ENCODE measurements at regions not wholly inside any gene's neighbourhood (a gene's known extent, or its start where the extent isn't known, plus 50 kb on each side); places are given as distances from the start of the nearest gene placed in this dataset.

DNA sequence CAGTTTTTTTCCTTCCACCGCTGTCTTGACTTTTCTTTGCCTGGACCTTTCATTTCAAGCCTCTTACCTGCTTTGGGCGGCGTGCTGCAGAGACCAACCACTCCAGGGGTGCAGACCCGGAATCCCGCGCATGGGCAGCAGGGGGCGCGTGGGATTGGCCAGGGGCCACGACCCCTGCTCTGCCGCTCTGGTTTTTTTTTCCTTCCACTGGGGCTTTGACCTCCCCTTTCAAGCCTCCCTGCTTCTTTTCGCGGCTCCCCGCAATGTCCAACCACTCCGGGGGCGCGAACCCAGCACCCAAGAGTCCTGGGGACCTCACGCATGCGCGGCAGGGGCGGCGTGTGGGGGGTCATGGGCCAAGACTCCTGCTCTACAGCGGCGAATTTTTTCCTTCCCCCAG, 325.1 kb downstream of the ALG10 start:
- peak; percentile 28 for DNase-seq

DNA sequence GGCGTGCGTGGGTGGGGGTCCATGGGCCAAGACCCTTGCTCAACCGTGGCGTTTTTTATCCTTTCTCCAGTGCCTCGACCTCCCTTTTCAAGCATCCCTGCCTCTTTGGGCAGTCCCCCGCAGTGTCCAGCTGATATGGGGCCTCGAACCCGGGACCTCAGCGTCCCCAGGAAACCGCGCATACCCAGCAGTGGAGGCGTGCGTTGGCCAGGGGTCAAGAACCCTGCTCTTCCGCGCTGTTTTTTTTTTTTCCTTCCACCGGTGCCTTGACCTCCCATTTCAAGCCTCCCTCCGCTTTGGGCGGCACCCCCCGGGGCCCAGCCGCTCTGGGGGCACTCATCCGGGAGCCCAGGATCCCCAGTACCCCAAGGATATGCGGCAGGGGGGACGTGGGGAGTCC, 325.8 kb downstream of the ALG10 start:
- no peak for DNase-seq

DNA sequence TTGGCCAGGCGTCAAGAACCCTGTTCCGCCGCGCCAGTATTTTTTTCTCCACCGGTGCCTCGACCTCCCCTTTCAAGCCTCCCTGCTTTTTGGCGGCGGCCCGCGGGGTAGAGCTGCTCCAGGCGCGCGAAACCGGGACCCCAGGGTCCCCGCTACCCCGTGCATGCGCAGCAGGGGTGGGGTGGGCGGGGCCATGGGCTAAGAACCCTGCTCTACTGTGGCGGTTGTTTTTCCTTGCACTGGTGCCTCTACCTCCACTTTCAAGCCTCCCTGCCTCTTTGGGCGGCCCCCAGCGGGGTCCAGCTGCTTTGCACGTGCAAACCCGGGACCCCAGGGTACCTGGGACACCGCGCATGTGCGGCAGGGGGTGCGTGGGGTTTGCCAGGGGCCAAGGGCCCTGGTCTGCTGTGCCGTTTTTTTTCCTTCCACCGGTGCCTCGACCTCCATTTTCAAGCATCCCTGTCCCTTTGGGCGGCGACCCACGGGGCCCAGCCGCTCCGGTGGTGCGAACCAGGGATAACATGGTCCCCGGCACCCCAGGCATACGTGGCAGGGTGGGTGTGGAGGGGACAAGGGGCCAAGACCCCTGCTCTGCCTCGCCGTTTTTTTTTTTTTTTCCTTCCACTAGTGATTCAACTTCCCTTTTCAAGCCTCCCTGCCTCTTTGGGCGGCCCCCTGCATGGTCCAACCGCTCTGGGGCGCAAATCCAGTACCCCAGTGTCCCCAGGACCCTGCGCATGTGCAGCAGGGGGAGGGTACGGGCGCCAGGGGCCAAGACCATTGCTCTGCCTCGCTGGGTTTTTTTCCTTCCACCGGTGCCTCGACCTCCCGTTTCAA, 326.8 kb downstream of the ALG10 start:
- DNase-seq = no peak

DNA sequence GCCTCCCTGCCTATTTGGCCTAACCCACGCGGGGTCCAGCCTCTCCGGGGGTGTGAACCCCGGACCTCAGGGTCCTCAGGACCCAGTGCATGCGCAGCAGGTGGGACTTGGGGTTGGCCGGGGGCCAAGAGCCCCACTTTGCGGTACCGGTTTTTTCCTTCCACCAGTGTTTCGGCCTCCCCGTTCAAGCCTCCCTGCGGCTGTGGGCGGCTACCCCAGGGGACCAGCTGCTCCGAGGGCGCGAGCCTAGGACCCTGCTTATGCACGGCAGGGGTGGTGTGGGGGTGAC, 327.3 kb downstream of the ALG10 start:
- no peak for DNase-seq

DNA sequence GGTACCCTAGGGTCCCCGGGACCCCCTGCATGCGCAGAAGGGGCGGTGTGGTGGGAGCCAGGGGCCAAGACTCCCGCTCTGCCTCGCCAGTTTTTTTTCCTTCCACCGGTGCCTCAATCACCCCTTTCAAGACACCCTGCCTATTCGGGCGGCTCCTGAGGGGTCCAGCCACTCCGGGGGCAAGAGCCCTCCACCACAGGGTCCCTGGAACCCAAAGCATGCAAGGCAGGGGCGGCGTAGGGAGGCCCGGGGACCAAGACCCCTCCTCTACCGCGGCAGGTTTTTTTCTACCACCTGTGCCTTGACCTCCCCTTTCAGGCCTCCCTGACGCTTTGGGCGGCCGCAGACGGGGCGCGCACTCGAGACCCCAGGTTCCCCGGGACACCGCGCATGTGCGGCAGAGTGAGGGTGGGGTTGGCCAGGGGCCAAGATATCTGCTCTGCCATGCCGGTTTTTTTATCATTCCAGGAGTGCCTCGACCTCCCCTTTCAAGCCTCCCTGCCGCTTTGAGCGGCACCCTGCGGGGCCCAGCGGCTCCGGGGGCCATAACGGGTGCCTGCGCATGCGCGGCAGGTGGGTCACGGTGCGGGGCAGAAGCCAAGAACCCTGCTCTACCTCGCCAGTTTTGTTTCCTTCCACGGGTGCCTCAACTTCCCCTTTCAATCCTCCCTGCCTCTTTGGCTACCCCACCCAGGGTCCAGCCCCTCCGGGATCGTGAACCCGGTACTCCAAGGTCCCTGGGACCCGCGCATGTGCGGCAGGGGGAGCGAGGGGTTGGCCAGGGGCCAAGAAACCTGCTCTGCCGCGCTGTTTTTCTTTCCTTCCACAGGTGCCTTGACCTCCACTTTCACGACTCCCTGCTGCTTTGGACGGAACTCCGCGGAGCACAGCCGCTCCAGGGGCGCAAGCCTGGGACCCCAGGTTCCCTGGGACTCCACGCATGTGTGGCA, 328.1 kb downstream of the ALG10 start:
- DNase-seq = no peak

DNA sequence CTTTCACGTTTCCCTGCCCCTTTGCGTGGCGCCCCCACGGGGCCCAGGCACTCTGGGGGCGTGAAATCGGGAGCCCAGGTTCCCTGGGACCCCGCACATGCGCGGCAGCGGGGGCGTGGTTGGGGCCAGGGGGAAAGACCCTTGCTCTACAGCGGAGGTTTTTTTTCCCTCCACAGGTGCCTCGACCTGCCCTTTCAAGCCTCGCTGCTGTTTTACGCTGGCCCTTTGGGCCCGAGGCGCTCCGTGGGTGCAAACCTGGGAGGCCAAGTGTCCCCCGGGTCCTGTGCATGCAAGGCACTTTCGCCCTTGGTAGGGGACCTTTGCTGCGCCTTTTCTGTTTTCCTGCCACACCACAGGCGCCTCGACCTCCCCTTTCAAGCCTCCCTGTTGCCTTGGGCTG, 329.8 kb downstream of the ALG10 start:
- no peak for DNase-seq

DNA sequence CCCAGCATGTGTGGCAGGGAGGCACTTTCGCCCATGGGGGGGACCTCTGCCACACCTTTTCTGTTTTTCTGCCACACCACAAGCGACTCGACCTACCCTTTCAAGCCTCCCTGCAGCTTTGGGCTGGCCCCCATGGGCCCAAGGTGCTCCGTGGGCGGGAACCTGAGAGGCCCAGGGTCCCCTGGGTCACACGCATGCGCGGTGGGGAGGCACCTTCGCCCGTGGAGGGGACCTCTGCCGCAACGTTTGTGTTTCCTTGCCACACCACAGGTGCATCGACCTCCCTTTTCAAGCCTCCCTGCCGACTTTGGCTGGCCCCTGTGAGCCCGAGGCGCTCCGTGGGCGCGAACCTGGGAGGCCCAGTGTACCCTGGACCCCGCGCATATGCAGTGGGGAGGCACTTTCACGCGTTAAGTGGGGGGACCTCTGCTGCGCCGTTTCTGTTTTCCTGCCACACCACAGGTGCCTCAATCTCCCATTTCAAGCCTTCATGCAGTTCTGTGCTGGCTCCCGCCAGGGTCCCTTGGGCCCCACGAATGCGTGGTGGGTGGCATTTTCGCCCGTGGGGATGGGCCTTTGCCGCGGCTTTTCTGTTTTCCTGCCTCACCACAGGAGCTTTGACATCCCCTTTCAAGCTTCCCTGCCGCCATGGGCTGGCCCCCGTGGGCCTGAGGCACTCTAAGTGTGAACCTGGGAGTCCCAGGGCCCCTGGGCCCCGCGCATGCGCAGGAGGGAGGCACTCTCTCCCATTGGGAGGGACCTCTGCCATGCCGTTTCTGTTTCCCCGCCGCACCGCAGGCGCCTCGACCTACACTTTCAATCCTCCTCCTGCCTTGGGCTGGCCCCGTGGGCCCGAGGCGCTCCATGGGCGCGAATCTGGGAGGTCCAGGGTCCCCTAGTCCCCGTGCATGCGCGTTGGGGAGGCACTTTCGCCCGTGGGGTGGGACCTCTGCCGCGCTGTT, 332.2 kb downstream of the ALG10 start:
- DNase-seq = no peak

DNA sequence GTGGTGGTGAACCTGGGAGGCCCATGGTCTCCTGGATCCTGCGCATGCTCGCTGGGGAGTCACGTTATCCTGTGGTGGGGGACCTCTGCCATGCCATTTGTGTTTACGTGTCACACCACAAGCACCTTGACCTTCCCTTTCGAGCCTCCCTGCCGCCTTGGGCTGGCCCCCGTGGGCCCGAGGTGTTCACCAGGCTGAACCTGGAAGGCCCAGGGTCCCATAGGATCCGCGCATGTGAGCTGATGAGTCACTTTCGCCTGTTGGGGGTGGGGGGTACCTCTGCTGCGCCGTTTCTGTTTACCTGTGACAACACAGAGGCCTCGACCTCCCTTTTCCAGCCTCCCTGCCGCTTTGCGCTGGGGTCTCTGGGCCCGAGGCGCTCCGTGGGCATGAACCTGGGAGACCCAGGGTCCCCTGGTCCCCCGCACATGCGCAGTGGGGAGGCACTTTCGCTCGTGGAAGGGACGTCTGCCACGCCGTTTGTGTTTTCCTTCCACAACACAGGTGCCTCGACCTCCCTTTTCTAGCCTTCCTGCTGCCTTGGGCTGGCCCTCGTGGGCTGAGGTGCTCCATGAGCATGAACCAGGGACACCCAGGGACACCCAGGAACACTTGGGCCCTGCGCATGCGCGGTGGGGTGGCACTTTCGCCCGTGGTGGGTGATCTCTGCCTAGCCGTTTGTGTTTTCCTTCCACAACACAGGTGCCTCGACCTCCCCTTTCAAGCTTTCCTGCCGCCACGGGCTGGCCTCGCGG, 334.1 kb downstream of the ALG10 start:
- no peak for DNase-seq

DNA sequence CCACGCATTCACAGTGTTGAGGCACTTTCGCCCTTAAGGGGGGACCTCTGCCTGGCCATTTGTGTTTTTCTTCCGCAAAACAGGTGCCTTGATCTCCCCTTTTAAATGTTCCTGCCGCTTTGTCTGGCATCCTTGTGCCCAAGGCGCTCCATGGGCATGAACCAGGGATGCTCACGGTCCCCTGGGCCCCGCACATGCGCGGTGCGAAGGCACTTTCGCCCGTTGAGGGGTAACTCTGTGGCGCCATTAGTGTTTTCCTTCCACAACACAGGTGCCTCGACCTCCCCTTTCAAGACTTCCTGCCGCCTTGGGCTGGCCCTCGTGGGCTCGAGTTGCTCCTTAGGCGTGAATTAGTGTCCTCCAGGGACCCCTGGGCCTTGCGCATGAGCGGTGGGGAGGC, 335.5 kb downstream of the ALG10 start:
- no peak for DNase-seq

DNA sequence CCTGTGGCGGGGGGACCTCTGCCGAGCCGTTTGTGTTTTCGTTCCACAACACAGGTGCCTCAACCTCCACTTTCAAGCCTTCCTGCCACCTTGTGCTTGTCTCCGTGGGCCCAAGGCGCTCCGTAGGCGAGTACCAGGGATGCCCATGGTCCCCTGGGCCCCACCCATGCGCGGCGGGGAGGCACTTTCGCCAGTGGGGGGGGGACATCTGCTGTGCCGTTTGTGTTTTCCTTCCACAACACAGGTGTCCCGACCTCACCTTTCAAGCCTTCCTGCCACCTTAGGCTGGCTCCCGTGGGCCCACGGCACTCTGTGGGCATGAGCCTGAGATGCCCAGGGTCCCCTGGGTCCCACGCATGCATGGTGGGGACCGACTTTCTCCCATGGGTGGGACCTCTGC, 335.9 kb downstream of the ALG10 start:
- no peak for DNase-seq

DNA sequence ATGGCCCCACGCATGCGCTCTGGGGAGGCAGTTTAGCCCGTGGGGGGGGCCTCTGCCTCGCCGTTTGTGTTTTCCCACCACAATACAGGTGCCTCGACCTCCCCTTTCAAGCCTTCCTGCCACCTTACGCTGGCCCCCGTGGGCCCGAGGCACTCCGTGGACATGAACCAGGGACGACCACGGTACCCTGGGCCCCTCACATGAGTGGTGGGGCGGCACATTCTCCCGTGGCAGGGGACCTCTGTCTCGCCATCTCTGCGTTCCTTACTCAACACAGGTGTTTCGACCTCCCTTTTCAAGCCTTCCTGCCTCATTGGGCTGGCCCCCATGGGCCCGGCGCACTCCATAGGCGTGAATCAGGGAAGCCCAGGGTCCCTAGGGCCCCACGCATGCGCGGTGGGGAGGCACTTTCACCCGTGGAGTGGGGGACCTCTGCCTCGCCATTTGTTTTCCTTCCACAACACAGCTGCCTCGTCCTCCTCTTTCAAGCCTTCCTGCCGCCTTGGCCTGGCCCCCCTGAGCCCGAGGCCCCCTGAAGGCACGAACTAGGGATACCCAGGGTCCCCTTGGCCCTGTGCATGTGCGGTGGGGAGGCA, 339.5 kb downstream of the ALG10 start:
- DNase-seq = no peak

DNA sequence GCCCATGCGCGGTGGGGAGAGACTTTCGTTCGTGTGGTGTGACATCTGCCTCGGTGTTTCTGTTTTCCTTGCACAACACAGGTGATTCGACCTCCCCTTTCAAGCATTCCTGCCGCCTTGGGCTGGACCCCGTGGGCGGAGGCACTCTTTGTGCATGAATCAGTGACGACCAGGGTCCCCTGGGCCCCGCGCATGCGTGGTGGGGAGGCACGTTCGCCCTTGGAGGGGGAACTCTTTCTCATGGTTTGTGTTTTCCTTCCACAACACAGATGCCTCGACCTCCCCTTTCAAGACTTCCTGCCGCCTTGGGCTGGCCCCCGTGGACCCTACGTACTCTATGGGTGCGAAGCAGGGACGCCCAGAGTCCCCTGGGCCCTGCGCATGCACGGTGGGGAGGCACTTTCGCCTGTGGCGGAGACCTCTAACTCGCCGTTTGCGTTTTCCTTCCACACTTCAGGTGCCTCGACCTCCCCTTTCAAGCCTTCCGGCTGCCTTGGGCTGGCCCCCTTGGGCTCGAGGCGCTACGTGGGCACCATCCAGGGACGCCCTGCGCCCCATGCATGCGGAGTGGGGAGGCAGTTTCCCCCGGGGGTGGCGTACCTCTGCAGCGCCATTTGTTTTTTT, 340.9 kb downstream of the ALG10 start:
- DNase-seq = no peak

DNA sequence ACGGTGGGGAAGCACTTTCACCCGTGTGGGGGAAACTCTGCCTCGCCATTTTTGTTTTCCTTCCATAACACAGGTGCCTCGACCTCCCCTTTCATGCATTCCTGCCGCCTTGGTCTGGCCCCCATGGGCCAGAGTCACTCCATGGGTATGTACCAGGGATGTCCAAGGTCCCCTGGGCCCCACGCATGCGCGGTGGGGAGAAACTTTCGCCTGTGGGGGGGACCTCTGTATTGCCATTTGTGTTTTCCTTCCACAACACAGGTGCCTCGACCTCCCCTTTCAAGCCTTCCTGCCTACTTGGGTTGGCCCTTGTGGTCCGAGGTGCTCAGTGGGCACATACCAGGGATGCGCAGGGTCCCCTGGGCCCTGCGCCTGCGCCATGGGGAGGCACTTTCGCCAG, 345.8 kb downstream of the ALG10 start:
- DNase-seq = no peak

DNA sequence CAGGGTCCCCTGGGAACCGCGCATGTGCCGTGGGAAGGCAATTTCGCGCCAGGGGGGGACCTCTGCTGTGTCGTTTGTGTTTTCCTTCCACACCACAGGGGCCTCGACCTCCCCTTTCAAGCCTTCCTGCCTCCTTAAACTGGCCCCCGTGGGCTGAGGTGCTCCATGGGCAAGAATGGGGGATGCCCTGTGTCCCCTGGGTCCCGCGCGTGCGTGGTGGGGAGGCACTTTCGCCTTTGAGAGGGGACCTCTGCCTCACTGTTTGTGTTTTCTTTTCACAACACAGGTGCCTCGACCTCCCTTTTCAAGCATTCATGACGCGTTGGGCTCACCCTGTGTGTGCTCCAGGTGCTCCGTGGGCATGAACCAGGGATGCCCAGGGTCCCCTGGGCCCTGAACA, 348.8 kb downstream of the ALG10 start:
- no peak for DNase-seq

DNA sequence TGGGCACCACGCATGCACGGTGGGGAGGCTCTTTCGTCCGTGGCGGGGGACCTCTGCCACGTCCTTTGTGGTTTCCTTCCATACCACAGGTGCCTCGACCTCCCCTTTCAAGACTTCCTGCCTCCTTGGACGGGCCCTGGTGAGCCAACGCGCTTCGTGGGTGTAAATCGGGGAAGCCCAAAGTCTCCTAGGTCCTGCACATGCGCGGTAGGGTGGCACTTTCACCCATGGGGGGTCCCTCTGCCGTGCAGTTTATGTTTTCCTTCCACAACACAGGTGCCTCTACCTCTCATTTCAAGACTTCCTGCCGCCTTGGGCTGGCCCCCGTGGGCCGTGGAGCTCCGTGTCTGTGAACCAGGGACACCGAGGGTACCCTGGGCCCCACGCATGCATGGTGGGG, 349.7 kb downstream of the ALG10 start:
- DNase-seq = no peak

DNA sequence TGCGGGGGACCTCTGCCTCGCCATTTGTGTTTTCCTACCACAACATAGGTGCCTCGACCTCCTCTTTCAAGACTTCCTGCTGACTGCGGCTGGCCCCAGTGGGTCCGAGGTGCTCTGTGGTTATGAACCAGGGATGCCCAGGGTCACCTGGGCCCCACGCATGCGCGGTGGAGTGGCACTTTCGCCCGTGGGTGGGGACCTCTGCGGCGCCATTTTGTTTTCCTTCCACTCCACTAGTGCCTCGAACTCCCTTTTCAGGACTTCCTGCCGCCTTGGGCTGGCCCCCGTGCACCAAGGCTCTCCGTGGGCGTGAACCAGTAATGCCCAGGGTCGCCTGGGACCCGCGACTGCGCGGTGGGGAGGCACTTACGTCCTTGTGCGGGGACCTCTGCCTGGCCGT, 351.6 kb downstream of the ALG10 start:
- DNase-seq = no peak

DNA sequence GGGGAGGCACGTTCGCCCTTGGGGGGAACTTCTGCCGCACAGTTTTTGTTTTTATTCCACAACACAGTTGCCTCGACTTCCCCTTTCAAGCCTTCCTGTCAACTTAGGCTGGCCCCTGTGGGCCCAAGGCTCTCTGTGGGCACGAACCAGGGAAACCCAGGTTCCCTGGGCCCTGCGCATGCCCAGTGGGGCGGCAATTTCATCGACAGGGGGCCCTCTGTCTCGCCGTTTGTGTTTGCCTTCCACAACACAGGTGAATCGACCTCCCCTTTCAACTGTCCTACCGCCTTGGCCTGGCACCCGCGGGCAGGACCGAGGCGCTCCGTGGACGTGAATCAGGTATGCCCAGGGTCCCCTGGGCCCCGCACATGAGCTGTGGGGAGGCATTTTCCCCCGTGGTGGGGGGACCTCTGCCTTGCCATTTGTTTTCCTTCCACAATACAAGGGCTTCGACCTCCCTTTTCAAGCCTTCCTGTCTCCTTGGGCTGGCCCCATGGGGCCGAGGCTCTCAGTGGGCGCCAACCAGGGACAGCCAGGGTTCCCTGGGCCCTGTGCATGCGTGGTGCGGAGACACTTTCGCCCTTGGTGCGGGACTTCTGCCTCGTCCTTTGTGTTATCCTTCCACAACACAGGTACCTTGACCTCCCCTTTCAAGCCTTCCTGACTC, 354.0 kb downstream of the ALG10 start:
- DNase-seq = no peak

DNA sequence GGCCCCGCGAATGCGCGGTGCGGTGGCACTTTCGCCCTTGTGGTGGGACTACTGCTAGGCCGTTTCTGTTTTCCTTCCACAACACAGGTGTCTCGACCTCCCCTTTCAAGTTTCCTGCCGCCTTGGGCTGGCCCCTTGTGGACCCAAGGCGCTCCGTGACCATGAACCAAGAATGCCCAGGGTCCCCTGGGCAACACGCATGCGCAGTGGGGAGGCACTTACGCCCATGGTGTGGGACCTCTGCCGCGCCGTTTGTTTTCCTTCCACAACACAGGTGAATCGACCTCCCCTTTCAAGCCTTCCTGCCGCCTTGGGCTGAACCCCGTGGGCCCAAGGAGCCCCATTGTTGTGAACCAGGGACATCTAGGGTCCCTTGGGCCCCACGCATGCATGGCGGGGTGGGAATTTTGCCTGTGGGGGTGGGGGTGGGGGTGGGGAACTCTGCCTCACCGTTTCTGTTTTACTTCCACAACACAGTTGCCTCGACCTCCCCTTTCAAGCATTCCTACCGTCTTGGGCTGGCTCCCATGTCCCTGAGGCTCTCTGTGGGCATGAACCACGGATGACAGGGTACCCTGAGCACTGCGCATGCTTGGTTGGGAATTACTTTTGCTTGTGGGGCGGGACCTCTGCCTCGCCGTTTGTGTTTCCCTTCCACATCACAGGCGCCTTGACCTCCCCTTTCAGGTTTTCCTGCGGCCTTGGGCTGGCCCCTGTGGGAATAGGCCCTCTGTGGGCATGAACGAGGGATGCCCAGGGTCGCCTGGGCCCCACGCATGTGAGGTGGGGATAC, 355.1 kb downstream of the ALG10 start:
- DNase-seq = no peak

DNA sequence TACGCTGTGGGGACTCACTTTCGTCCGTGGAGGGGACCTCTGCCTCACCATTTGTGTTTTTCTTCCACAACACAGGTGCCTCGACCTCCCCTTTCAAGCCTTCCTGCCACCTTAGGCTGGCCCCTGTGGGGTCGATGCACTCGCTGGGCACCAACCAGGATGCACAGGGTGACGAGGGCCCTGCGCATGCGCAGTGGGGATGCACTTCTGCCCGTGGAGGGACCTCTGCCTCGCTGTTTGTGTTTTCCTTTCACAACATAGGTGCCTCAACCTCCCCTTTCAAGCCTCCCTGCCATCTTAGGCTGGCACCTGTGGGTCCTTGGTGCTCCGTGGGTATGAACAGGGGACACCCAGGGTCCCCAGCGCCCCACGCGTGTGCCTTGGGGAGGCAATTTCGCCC, 356.8 kb downstream of the ALG10 start:
- no peak for DNase-seq

DNA sequence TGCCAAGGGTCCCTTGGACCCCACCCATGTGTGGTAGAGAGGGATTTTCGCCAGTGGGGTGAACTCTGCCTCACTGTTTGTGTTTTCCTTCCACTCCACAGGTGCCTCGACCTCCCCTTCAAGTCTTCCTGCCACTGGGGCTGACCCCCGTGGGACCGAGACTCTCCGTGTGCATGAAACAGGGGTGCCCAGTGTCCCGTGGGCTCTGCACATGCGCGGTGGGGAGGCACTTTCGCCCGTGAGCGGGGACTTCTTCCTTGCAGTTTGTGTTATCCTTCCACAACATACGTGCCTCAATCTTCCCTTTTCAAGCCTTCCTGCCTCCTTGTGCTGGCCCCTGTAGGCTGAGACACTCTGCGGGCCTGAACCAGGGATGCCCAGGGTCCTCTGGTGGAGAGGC, 362.4 kb downstream of the ALG10 start:
- no peak for DNase-seq
